Calu3 (cell line): ENCODE measurements at regions not wholly inside any gene's neighbourhood (a gene's known extent, or its start where the extent isn't known, plus 50 kb on each side); places are given as distances from the start of the nearest gene placed in this dataset.

Experiments used
- BruUV-seq: library from RNA; stranded (reverse); fragments of 400-500 nt; replicated peaks from 2 replicates; lab custom pipeline; 2021; lab: Mats Ljungman, UMichigan
- CTCF ChIA-PET: fragments of 300-600 bp; sonication (Branson Sonifier 250); formaldehyde crosslinking; loops from one replicate; lab custom pipeline; 2022; ENCODE audit warnings: antibody characterized with exemption; lab: Charles Lee
- DNase-seq: peaks from one replicate; pipeline ENCODE4 v3.0.0; 2022
- H3K27ac Mint-ChIP-seq: one replicate; pipeline ENCODE4 v1.8.0; 2022; ENCODE audit warnings: mixed read lengths; ENCODE audit not compliant: unreplicated experiment
- H3K27me3 Mint-ChIP-seq: one replicate; pipeline ENCODE4 v1.8.0; 2022; ENCODE audit warnings: mixed read lengths; ENCODE audit not compliant: unreplicated experiment
- H3K36me3 Mint-ChIP-seq: one replicate; pipeline ENCODE4 v1.8.0; 2022; ENCODE audit warnings: mild to moderate bottlenecking, moderate library complexity, mixed read lengths; ENCODE audit not compliant: insufficient read depth, unreplicated experiment
- H3K4me1 Mint-ChIP-seq: one replicate; pipeline ENCODE4 v1.8.0; 2022; ENCODE audit warnings: mild to moderate bottlenecking, low read depth, mixed read lengths; ENCODE audit not compliant: unreplicated experiment
- H3K4me3 Mint-ChIP-seq: one replicate; pipeline ENCODE4 v1.8.0; 2022; ENCODE audit warnings: mild to moderate bottlenecking, low read depth, moderate library complexity, mixed read lengths; ENCODE audit not compliant: unreplicated experiment
- H3K9me3 Mint-ChIP-seq: one replicate; pipeline ENCODE4 v1.8.0; 2022; ENCODE audit warnings: low read depth, mixed read lengths; ENCODE audit not compliant: unreplicated experiment
- CTCF ChIP-seq: fragments of 200-600 bp; IDR thresholded peaks from one replicate; pipeline ENCODE4 v1.8.0; 2022; ENCODE audit warnings: antibody characterized with exemption; ENCODE audit not compliant: unreplicated experiment
- intact Hi-C: fragments of 100-400 bp; cut with micrococcal nuclease; formaldehyde crosslinking; loops from one replicate; pipeline ENCODE4 v1.10.0; 2022; ENCODE audit not compliant: unreplicated experiment

- CTCF ChIA-PET, result interaction anchor here (0.7 kb wide), 1 partner anchor 10 kb away, joined by 3 read pairs; no protein-coding TSS in a partner anchor
- no TSS peak for BruUV-seq
- H3K36me3 Mint-ChIP-seq, result no peaks in the 10 kb centered on the region
- no peaks in the 10 kb centered on the region for H3K27me3 Mint-ChIP-seq
- no peak overlapping the region for H3K27ac Mint-ChIP-seq
- intact Hi-C loops, result loop anchor here (10.0 kb wide), 1 partner anchor 316 kb away; no protein-coding TSS in a partner anchor
- peaks cover 22% of the 10 kb centered on the region for H3K4me1 Mint-ChIP-seq
- DNase-seq, result no peak
- no peak overlapping the region for H3K4me3 Mint-ChIP-seq
- no peaks in the 10 kb centered on the region for H3K9me3 Mint-ChIP-seq
- no peak for TF ChIP-seq CTCF
Observed at GRCh38 chr21:31511258-31511657, 148.2 kb upstream of the SOD1 start.

GRCh38 chr21:31509194-31510017 lies 150.1 kb upstream of the SOD1 start:
- Mint-ChIP-seq H3K4me3 (no peak overlapping the region), H3K9me3 (no peaks in the 10 kb centered on the region), H3K4me1 (peaks cover 14% of the 10 kb centered on the region), H3K27ac (no peak overlapping the region), H3K27me3 (no peaks in the 10 kb centered on the region), H3K36me3 (no peaks in the 10 kb centered on the region)
- BruUV-seq, result no TSS peak
- TF ChIP-seq CTCF, result peak; percentile 37
- peak; percentile 66 for DNase-seq
- CTCF ChIA-PET, result no interaction called here
- intact Hi-C loops, result loop anchor here (10.0 kb wide), 2 partner anchors 155 to 315 kb away; no protein-coding TSS in a partner anchor

GRCh38 chr21:31505975-31506374 lies 153.5 kb upstream of the SOD1 start:
- Mint-ChIP-seq H3K4me3 (no peak overlapping the region), H3K4me1 (peaks cover 21% of the 10 kb centered on the region), H3K36me3 (no peaks in the 10 kb centered on the region), H3K9me3 (no peaks in the 10 kb centered on the region), H3K27ac (no peak overlapping the region), H3K27me3 (no peaks in the 10 kb centered on the region)
- TF ChIP-seq CTCF, result no peak
- no TSS peak for BruUV-seq
- no peak for DNase-seq
- CTCF ChIA-PET, result no interaction called here
- intact Hi-C loops, result loop anchor here (10.0 kb wide), 1 partner anchor 151 kb away; no protein-coding TSS in a partner anchor

- Mint-ChIP-seq H3K36me3 (no peaks in the 10 kb centered on the region), H3K4me3 (no peak overlapping the region), H3K27me3 (no peaks in the 10 kb centered on the region), H3K27ac (no peak overlapping the region), H3K4me1 (peaks cover 8% of the 10 kb centered on the region), H3K9me3 (no peaks in the 10 kb centered on the region)
- BruUV-seq, result no TSS peak
- CTCF ChIA-PET, result no interaction called here
- DNase-seq, result no peak
- intact Hi-C loops, result loop anchor here (10.0 kb wide), 1 partner anchor 149 kb away; no protein-coding TSS in a partner anchor
- TF ChIP-seq CTCF, result no peak
Observed at GRCh38 chr21:31503939-31504338, 155.6 kb upstream of the SOD1 start.
